Endothelial cell of umbilical vein (primary cell): ENCODE measurements at regions not wholly inside any gene's neighbourhood (a gene's known extent, or its start where the extent isn't known, plus 50 kb on each side); places are given as distances from the start of the nearest gene placed in this dataset.

Experiments
- BruUV-seq: library from RNA; stranded (reverse); fragments of 400-500 nt; replicated peaks from 2 replicates; lab custom pipeline; 2021; lab: Mats Ljungman, UMichigan
- CTCF ChIA-PET: fragments of 300-600, 350-600 bp; sonication (Branson Sonifier 250); formaldehyde crosslinking; loops from one replicate; lab custom pipeline; 2021; ENCODE audit warnings: antibody characterized with exemption, inconsistent platforms; lab: Charles Lee
- POLR2A ChIA-PET: fragments of 300-600, 350-600 bp; sonication (Branson Sonifier 250); formaldehyde crosslinking; loops from one replicate; lab custom pipeline; 2021; ENCODE audit warnings: antibody characterized with exemption, inconsistent platforms; lab: Charles Lee
- DNase-seq: peaks from one replicate; pipeline ENCODE4 v3.0.0-alpha.2; 2011; ENCODE audit warnings: low read depth, low spot score
- FAIRE-seq: peaks from 2 replicates; lab custom pipeline; 2011; peaks lifted over from hg19 to GRCh38; lab: Jason Lieb, UNC
- H2AFZ ChIP-seq: 2 replicates; pipeline ENCODE4 v1.6.0; 2012; ENCODE audit warnings: low read depth, low read length, control low read depth, inconsistent platforms
- H3K27ac ChIP-seq: 2 replicates; pipeline ENCODE4 v1.5.1; 2011; ENCODE audit warnings: low read depth, mild to moderate bottlenecking, control low read depth, low read length, moderate library complexity; ENCODE audit not compliant: insufficient read depth
- H3K27me3 ChIP-seq, 2 experiments: 2 replicates each; pipeline versions ENCODE4 v1.6.0 to v1.6.1; 2011; ENCODE audit warnings: low read length in 2 of 2, mixed read lengths in 1 of 2; ENCODE audit not compliant: control insufficient read depth in 2 of 2, insufficient read depth in 2 of 2
- H3K36me3 ChIP-seq, 2 experiments: 2 replicates in 1 of 2; 3 replicates in 1 of 2; pipeline ENCODE4 v1.5.1; 2011; ENCODE audit warnings: low read length in 2 of 2, mild to moderate bottlenecking in 1 of 2, moderate library complexity in 1 of 2; ENCODE audit not compliant: control insufficient read depth in 2 of 2, insufficient read depth in 2 of 2; ENCODE audit errors: extremely low read depth in 1 of 2
- H3K4me1 ChIP-seq: 3 replicates; pipeline ENCODE4 v1.5.1; 2011; ENCODE audit warnings: mild to moderate bottlenecking, low read length; ENCODE audit not compliant: control insufficient read depth, insufficient read depth; ENCODE audit errors: extremely low read depth
- H3K4me2 ChIP-seq: 2 replicates; pipeline ENCODE4 v1.6.1; 2011; ENCODE audit warnings: low read length, control low read depth, mixed read lengths; ENCODE audit not compliant: insufficient read depth
- H3K4me3 ChIP-seq, 3 experiments: fragments of 200-600 bp in 1 of 3; sonication (generic), shearing (Covaris generic) in 1 of 3; replicated peaks in 1 of 3; 2 replicates each; pipeline ENCODE4 v1.5.1; 2011 to 2016; ENCODE audit warnings: control low read depth in 3 of 3, low read length in 3 of 3, mild to moderate bottlenecking in 2 of 3, inconsistent platforms in 1 of 3, low read depth in 1 of 3, moderate library complexity in 1 of 3; ENCODE audit not compliant: insufficient read depth in 1 of 3
- H3K79me2 ChIP-seq: 2 replicates; pipeline ENCODE4 v1.6.0; 2012; ENCODE audit warnings: low read length, inconsistent platforms; ENCODE audit not compliant: control insufficient read depth, insufficient read depth
- H3K9ac ChIP-seq: replicated peaks from 2 replicates; pipeline ENCODE3; 2011; ENCODE audit warnings: low read length, control low read depth; ENCODE audit not compliant: insufficient read depth; ENCODE audit errors: extremely low read depth
- H3K9me1 ChIP-seq: replicated peaks from 3 replicates; pipeline ENCODE4 v1.6.0; 2011; ENCODE audit warnings: mild to moderate bottlenecking, low read length; ENCODE audit not compliant: control insufficient read depth, insufficient read depth; ENCODE audit errors: extremely low read depth
- H3K9me3 ChIP-seq: replicated peaks from 2 replicates; pipeline ENCODE4 v1.5.1; 2012; ENCODE audit warnings: low read length, inconsistent platforms; ENCODE audit not compliant: control insufficient read depth, insufficient read depth
- H4K20me1 ChIP-seq: replicated peaks from 2 replicates; pipeline ENCODE3; 2011; ENCODE audit warnings: mild to moderate bottlenecking, low read length; ENCODE audit not compliant: control insufficient read depth, insufficient read depth; ENCODE audit errors: extremely low read depth
- EZH2 ChIP-seq: IDR thresholded peaks from 2 replicates; pipeline ENCODE4 v1.6.1; 2012; ENCODE audit warnings: borderline replicate concordance, low read depth, mild to moderate bottlenecking, moderate library complexity, low read length, inconsistent platforms; ENCODE audit not compliant: severe bottlenecking
- FOS ChIP-seq: IDR thresholded peaks from 2 replicates; pipeline ENCODE4 v1.6.1; 2011; ENCODE audit warnings: mild to moderate bottlenecking, low read length, moderate library complexity, borderline replicate concordance; ENCODE audit not compliant: insufficient read depth
- GATA2 ChIP-seq: IDR thresholded peaks from 2 replicates; pipeline ENCODE4 v1.7.0; 2011; ENCODE audit warnings: low read depth, mild to moderate bottlenecking, moderate library complexity, mixed read lengths, low read length; ENCODE audit not compliant: insufficient read length, insufficient read depth
- JUN ChIP-seq: IDR thresholded peaks from 2 replicates; pipeline ENCODE4 v1.6.1; 2011; ENCODE audit warnings: borderline replicate concordance, low read depth; ENCODE audit not compliant: insufficient read length, insufficient read depth
- MYC ChIP-seq: IDR thresholded peaks from one replicate; pipeline ENCODE4 v1.6.1; 2011; ENCODE audit warnings: mild to moderate bottlenecking, low read depth, low read length
- POLR2A ChIP-seq: IDR thresholded peaks from 2 replicates; pipeline ENCODE4 v1.6.1; 2012; ENCODE audit warnings: low read depth, mild to moderate bottlenecking, control low read depth, low read length
- POLR2AphosphoS5 ChIP-seq: IDR thresholded peaks from 2 replicates; pipeline ENCODE4 v1.6.1; 2012; ENCODE audit warnings: low read depth, mild to moderate bottlenecking, control low read depth, low read length, moderate library complexity; ENCODE audit not compliant: insufficient read depth
- dilution Hi-C: fragments of 300-500 bp; cut with MboI; formaldehyde crosslinking; loops from one replicate; pipeline ENCODE4 v1.15.0; 2019; ENCODE audit warnings: low sequenced_read_pairs; ENCODE audit not compliant: extremely low pct_ligation_motif_present
- intact Hi-C: fragments of 100-400 bp; cut with micrococcal nuclease; formaldehyde crosslinking; loops from one replicate; pipeline ENCODE4 v1.10.0; 2022
- TF ChIP-seq, protein P1 (sequence below), 2 donors: IDR thresholded peaks; 1 replicate in 1 of 2; 2 replicates in 1 of 2; pipeline ENCODE4 v1.5.1; 2011; ENCODE audit warnings: low read length in 2 of 2, mild to moderate bottlenecking in 2 of 2, moderate library complexity in 2 of 2, control low read depth in 1 of 2, inconsistent platforms in 1 of 2, low read depth in 1 of 2; ENCODE audit not compliant: insufficient read depth in 1 of 2; ENCODE audit errors: extremely low read depth in 1 of 2
- TF ChIP-seq, protein P2 (sequence below): IDR thresholded peaks from 2 replicates; pipeline ENCODE4 v1.6.1; 2011; ENCODE audit not compliant: insufficient read depth, insufficient read length

DNA sequence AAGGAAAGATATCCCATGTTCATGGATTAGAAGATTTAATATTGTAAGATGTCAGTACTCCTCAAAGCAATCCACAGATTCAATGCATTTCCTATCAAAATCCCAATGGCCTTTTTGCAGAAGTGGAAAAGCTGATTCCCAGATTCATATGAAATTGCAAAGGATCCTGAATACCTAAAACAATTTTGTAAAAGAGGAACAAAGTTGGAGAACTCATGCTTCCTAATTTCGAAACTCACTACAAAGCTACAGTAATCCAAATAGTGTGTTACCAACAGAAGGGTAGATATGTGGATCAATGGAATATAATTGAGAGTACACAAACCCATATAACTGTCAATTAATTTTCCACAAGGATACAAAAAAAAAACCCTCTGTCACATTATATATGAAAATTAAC is 154.3 kb upstream of the ZNF618 start:
- Histone ChIP-seq H3K4me3 (no peak overlapping the region), H3K36me3 (no peaks in the 10 kb centered on the region), H3K9ac (no peak overlapping the region), H3K9me1 (no peaks in the 10 kb centered on the region), H3K27me3 (peaks cover 15 to 30% of the 10 kb centered on the region in 2 experiments), H3K4me2 (no peak overlapping the region), H4K20me1 (no peaks in the 10 kb centered on the region), H3K79me2 (no peaks in the 10 kb centered on the region), H3K27ac (no peak overlapping the region), H3K4me1 (no peaks in the 10 kb centered on the region), H2AFZ (no peak overlapping the region), H3K9me3 (no peaks in the 10 kb centered on the region)
- no peak for FAIRE-seq
- dilution Hi-C loops (no loop called here), intact Hi-C loops (no loop called here)
- TF ChIP-seq GATA2 (no peak), POLR2A (no peak), EZH2 (no peak), POLR2AphosphoS5 (no peak), JUN (no peak), MYC (no peak), FOS (no peak)
- TF ChIP-seq, protein P1, sequence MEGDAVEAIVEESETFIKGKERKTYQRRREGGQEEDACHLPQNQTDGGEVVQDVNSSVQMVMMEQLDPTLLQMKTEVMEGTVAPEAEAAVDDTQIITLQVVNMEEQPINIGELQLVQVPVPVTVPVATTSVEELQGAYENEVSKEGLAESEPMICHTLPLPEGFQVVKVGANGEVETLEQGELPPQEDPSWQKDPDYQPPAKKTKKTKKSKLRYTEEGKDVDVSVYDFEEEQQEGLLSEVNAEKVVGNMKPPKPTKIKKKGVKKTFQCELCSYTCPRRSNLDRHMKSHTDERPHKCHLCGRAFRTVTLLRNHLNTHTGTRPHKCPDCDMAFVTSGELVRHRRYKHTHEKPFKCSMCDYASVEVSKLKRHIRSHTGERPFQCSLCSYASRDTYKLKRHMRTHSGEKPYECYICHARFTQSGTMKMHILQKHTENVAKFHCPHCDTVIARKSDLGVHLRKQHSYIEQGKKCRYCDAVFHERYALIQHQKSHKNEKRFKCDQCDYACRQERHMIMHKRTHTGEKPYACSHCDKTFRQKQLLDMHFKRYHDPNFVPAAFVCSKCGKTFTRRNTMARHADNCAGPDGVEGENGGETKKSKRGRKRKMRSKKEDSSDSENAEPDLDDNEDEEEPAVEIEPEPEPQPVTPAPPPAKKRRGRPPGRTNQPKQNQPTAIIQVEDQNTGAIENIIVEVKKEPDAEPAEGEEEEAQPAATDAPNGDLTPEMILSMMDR (IDR thresholded peaks at IDR 0.05; ENCODE audit: extremely low read depth in 1 of 2, insufficient read depth in 1 of 2, low read depth in 1 of 2, low read length in 2 of 2) = no peak
- TF ChIP-seq, protein P2, sequence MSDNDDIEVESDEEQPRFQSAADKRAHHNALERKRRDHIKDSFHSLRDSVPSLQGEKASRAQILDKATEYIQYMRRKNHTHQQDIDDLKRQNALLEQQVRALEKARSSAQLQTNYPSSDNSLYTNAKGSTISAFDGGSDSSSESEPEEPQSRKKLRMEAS = no peak
- BruUV-seq = no TSS peak
- CTCF ChIA-PET = interaction anchor here (0.7 to 1.1 kb wide), 2 partner anchors 16 to 321 kb away, joined by 3 read pairs; partner anchors contain the start of gene ALAD
- POLR2A ChIA-PET = no interaction called here
- DNase-seq = no peak
